SK-N-MC (cell line): ENCODE measurements at regions not wholly inside any gene's neighbourhood (a gene's known extent, or its start where the extent isn't known, plus 50 kb on each side); places are given as distances from the start of the nearest gene placed in this dataset.

Source experiments
- EZH2 ChIP-seq: fragments of 200-600 bp; sonication (generic); IDR thresholded peaks from one replicate; pipeline ENCODE4 v1.6.1; 2017; ENCODE audit warnings: antibody characterized with exemption
- POLR2AphosphoS5 ChIP-seq: IDR thresholded peaks from 2 replicates; pipeline ENCODE4 v1.6.1; 2012; ENCODE audit warnings: mild to moderate bottlenecking, low read depth, low read length, borderline replicate concordance

- TF ChIP-seq POLR2AphosphoS5 (no peak), EZH2 (no peak)
Measured at GRCh38 chr11:128082574-128082973, 504.8 kb downstream of the ETS1 start.
